ENCODE measurements at regions not wholly inside any gene's neighbourhood (a gene's known extent, or its start where the extent isn't known, plus 50 kb on each side); places are given as distances from the start of the nearest gene placed in this dataset.

DNA sequence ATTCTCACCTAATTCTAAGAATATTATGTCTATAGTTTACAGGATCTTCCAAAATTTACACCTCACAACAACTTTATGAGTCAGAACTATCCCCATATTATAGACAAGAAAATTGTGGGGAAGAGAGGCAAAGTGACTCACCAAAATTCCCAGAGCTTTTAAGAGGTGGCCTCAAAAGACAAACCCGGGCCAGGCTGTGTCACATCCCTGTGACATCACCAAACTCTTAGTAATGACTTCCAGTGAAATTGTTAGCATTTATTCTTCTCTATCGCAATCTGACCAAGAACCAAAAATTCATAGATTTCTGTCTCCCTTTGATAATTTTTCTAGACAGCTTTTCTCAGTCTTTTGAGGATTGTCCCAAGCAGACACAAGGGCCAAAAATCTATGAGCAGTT is 134.3 kb downstream of the SNX19 start:
- WGBS, 2 donors = 34 to 39% methylated on average over 2 of the region's 2 CpGs
- DNase-seq (ENCODE audit: low spot score in 2 of 2) = no peak
- no peaks in the 10 kb centered on the region for H3K27me3 ChIP-seq
- TF ChIP-seq POLR2A (IDR thresholded peaks at IDR 0.05) (no peak), EP300 (IDR thresholded peaks at IDR 0.05) (no peak)
- TF ChIP-seq, protein P1, sequence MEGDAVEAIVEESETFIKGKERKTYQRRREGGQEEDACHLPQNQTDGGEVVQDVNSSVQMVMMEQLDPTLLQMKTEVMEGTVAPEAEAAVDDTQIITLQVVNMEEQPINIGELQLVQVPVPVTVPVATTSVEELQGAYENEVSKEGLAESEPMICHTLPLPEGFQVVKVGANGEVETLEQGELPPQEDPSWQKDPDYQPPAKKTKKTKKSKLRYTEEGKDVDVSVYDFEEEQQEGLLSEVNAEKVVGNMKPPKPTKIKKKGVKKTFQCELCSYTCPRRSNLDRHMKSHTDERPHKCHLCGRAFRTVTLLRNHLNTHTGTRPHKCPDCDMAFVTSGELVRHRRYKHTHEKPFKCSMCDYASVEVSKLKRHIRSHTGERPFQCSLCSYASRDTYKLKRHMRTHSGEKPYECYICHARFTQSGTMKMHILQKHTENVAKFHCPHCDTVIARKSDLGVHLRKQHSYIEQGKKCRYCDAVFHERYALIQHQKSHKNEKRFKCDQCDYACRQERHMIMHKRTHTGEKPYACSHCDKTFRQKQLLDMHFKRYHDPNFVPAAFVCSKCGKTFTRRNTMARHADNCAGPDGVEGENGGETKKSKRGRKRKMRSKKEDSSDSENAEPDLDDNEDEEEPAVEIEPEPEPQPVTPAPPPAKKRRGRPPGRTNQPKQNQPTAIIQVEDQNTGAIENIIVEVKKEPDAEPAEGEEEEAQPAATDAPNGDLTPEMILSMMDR (IDR thresholded peaks at IDR 0.05) = no peak
- H3K36me3 ChIP-seq = no peaks in the 10 kb centered on the region
- no peaks in the 10 kb centered on the region for H3K9me3 ChIP-seq
- H3K4me3 ChIP-seq = no peak overlapping the region
- peak overlapping the region in 2 of 4 donors; percentile 69 to 75 for H3K27ac ChIP-seq
- H3K4me1 ChIP-seq = peaks cover 0 to 19% (median 9%) of the 10 kb centered on the region in 4 donors

DNA sequence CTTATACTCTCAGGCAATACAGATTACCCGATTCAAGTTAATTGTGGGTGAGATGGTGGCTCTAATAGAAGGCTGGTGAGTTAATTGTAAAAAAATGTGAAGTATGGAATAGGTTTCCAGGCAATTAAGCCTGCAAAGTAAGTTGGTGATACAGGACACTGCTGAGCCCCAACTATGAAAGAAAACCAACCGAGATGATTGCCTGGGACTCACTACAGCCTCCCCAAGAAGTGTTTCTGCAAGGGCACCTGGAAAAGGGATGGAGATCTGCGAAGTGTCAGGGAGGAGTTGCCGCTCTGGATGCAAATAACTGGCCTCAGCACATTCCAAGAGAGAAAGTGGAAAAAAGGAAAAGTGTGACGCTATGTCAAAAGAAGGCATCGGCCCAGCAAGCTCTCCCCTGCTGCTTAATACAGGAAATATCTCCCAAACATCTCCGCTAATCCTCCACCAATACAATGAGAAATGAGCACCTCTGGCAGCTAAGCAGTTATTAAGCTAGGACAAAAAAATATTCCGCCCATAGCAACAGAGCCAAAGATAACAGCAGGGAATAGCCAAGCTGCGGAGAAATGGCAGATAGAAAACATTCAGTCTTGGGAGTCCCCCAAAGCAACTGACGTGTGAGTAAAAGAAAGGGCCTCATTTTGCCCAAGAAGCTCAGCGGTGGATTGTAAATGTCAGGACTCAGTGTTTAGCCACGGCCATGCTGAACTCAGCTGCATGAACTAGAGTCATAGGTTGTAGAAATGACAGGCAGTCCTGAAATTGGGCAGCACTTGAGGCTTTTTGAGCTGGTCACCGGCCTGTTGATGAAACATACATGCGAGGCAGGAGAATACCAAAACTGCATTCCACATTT is 133.7 kb downstream of the SNX19 start:
- TF ChIP-seq, protein P1 (IDR thresholded peaks at IDR 0.05) = no peak
- TF ChIP-seq EP300 (IDR thresholded peaks at IDR 0.05) = peak in 1 of 2 donors; percentile 62
- Histone ChIP-seq H3K27me3 (no peaks in the 10 kb centered on the region), H3K27ac (peak overlapping the region in 3 of 4 donors; percentile 62 to 75 (median 69)), H3K9me3 (no peaks in the 10 kb centered on the region), H3K36me3 (no peaks in the 10 kb centered on the region), H3K4me3 (no peak overlapping the region), H3K4me1 (peaks cover 0 to 19% (median 9%) of the 10 kb centered on the region in 4 donors)
- DNase-seq (ENCODE audit: low spot score in 2 of 2) = peak in 1 of 2 donors; percentile 12
- 24 to 32% methylated on average over 14 of the region's 14 CpGs for WGBS, 2 donors

DNA sequence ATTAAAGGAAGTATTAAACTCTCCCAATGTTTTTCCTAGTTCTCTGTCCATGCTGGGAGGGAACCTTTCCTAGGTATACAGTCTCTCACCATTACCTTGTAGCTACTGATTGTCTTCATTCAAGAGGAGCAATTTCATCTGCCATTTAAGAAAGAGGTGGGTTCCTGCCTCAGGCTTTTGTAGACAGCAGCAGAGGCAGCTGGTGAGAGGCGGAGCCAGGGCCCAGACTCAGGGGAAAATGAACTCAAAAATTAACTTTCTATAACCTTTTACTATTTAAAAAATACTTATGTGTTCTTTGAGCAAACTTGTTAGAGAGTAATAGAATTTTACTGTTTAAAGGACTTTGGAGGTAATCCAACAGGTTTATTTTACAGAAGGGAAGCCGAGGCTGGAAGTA is 133.0 kb downstream of the SNX19 start:
- H3K4me3 ChIP-seq = no peak overlapping the region
- H3K4me1 ChIP-seq = peaks cover 0 to 19% (median 9%) of the 10 kb centered on the region in 4 donors
- H3K27ac ChIP-seq = peak overlapping the region in 3 of 4 donors; percentile 62 to 75 (median 69)
- WGBS, 2 donors = 86% methylated on average over 2 of the region's 2 CpGs
- H3K36me3 ChIP-seq = no peaks in the 10 kb centered on the region
- no peak for DNase-seq (ENCODE audit: low spot score in 2 of 2)
- TF ChIP-seq, protein P1 (IDR thresholded peaks at IDR 0.05) = no peak
- H3K27me3 ChIP-seq = no peaks in the 10 kb centered on the region
- no peaks in the 10 kb centered on the region for H3K9me3 ChIP-seq

DNA sequence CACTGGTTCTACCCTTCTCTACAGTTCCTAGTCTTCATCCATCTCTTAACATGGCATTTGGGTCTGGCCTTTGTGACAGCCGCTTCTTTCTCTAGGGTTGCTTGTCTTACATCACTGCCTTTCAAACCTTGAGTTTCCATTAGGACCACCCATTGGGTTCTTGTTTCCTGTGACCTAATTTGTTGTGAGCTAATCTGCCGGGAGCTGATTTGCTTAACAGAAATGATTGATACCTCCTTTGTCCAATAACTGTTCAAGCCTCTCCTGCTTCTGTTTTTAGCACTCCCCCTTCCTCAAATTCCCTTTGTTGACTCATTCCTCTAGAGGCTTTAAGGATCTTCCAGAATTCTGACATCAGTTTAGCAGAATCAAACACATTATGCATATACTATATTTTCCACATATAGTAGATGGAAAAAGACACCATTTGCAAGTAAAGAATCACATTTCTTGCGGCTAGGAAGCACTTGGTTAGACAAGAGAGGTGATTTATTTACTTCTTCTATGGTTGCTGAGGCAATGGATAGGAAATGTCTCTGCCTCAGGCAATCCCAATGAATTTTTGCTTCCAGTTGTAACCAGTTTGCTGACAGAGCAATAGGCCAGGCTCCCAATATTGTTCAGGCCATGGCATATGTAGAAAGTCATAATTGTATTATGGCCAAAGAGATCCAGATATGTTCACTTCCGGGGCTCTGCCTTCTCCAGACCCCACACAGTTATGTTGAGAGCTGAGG is 130.7 kb downstream of the SNX19 start:
- 73 to 84% methylated on average over 4 of the region's 4 CpGs for WGBS, 2 donors
- H3K4me1 ChIP-seq = peaks cover 0 to 19% (median 9%) of the 10 kb centered on the region in 4 donors
- H3K9me3 ChIP-seq = peaks cover 0 to 5% (median 1%) of the 10 kb centered on the region in 4 donors
- no peak overlapping the region for H3K27ac ChIP-seq
- H3K27me3 ChIP-seq = no peaks in the 10 kb centered on the region
- H3K36me3 ChIP-seq = no peaks in the 10 kb centered on the region
- DNase-seq (ENCODE audit: low spot score in 2 of 2) = no peak
- no peak overlapping the region for H3K4me3 ChIP-seq
- TF ChIP-seq EP300 (IDR thresholded peaks at IDR 0.05) = no peak
- TF ChIP-seq POLR2A (IDR thresholded peaks at IDR 0.05) = no peak
- TF ChIP-seq, protein P1 (IDR thresholded peaks at IDR 0.05) = no peak

DNA sequence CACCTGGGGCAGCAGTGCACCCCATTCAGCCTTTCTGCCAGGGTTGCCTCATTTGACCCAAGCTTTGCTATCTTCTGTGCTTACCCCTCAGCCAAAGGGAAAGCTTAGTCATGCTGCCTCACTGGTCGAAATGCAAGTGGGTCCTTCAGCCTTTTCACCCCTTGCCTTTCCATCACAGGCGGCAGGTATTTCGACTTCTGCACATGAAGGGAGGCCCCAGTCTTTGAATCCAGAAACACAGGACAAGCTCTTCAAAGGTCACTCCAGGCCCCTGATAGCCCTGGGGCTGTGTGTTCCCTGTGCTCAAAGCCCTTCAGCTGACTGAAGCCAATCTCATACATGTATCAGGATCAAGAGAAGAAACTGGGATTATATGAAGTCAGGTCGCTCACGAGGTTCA is 129.7 kb downstream of the SNX19 start:
- no peak overlapping the region for H3K4me3 ChIP-seq
- peaks cover 0 to 19% (median 9%) of the 10 kb centered on the region in 4 donors for H3K4me1 ChIP-seq
- TF ChIP-seq EP300 (IDR thresholded peaks at IDR 0.05) (no peak), POLR2A (IDR thresholded peaks at IDR 0.05) (no peak)
- TF ChIP-seq, protein P1 (IDR thresholded peaks at IDR 0.05) = no peak
- 72 to 83% methylated on average over 5 of the region's 5 CpGs for WGBS, 2 donors
- no peaks in the 10 kb centered on the region for H3K36me3 ChIP-seq
- no peak overlapping the region for H3K27ac ChIP-seq
- peaks cover 0 to 15% (median 2%) of the 10 kb centered on the region in 4 donors for H3K9me3 ChIP-seq
- no peak for DNase-seq (ENCODE audit: low spot score in 2 of 2)
- H3K27me3 ChIP-seq = no peaks in the 10 kb centered on the region
